ENCODE measurements at regions not wholly inside any gene's neighbourhood (a gene's known extent, or its start where the extent isn't known, plus 50 kb on each side); places are given as distances from the start of the nearest gene placed in this dataset.

GRCh38 chr1:72649211-72649888 lies 367.0 kb upstream of the NEGR1 start:
- ATAC-seq (ENCODE audit: low read depth) (no peak), DNase-seq (ENCODE audit: low spot score) (peak; percentile 30)
- H3K9me3 ChIP-seq (ENCODE audit: severe bottlenecking): no peaks in the 10 kb centered on the region
- H3K36me3 ChIP-seq (ENCODE audit: low read depth): no peaks in the 10 kb centered on the region
- TF ChIP-seq, protein P1, sequence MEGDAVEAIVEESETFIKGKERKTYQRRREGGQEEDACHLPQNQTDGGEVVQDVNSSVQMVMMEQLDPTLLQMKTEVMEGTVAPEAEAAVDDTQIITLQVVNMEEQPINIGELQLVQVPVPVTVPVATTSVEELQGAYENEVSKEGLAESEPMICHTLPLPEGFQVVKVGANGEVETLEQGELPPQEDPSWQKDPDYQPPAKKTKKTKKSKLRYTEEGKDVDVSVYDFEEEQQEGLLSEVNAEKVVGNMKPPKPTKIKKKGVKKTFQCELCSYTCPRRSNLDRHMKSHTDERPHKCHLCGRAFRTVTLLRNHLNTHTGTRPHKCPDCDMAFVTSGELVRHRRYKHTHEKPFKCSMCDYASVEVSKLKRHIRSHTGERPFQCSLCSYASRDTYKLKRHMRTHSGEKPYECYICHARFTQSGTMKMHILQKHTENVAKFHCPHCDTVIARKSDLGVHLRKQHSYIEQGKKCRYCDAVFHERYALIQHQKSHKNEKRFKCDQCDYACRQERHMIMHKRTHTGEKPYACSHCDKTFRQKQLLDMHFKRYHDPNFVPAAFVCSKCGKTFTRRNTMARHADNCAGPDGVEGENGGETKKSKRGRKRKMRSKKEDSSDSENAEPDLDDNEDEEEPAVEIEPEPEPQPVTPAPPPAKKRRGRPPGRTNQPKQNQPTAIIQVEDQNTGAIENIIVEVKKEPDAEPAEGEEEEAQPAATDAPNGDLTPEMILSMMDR (IDR thresholded peaks at IDR 0.05; ENCODE audit: poor library complexity, severe bottlenecking): no peak
- H3K4me3 ChIP-seq (ENCODE audit: severe bottlenecking): no peak overlapping the region
- H3K27me3 ChIP-seq (ENCODE audit: insufficient read depth, poor library complexity, severe bottlenecking): no peaks in the 10 kb centered on the region
- no peaks in the 10 kb centered on the region for H3K4me1 ChIP-seq (ENCODE audit: insufficient read depth, poor library complexity, severe bottlenecking)
- no peak overlapping the region for H3K27ac ChIP-seq (ENCODE audit: poor library complexity, severe bottlenecking)

GRCh38 chr1:72648465-72648864 lies 366.1 kb upstream of the NEGR1 start:
- TF ChIP-seq, protein P1 (IDR thresholded peaks at IDR 0.05; ENCODE audit: poor library complexity, severe bottlenecking): no peak
- ATAC-seq (ENCODE audit: low read depth) (no peak), DNase-seq (ENCODE audit: low spot score) (peak; percentile 34)
- no peaks in the 10 kb centered on the region for H3K9me3 ChIP-seq (ENCODE audit: severe bottlenecking)
- no peaks in the 10 kb centered on the region for H3K4me1 ChIP-seq (ENCODE audit: insufficient read depth, poor library complexity, severe bottlenecking)
- H3K27me3 ChIP-seq (ENCODE audit: insufficient read depth, poor library complexity, severe bottlenecking): no peaks in the 10 kb centered on the region
- H3K27ac ChIP-seq (ENCODE audit: poor library complexity, severe bottlenecking): no peak overlapping the region
- H3K4me3 ChIP-seq (ENCODE audit: severe bottlenecking): no peak overlapping the region
- H3K36me3 ChIP-seq (ENCODE audit: low read depth): no peaks in the 10 kb centered on the region

DNA sequence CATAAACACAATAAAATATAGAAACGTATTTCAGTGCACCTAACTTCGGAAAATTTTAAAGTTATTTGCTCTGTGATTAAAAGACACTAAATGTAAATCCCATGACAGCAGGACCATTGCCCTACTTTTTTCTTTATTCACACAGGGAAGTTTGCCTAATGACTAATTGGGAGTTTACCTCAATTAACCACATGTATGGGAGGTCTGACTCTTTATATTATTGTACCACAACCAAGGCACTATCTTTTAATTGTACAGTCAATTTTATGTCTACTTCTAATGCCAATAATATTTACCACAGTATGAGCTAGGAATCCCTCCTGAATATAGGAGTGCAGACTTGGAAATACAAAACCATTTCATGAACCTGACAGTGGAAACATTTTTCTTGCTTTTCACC lies 360.8 kb upstream of the NEGR1 start:
- no peak overlapping the region for H3K4me3 ChIP-seq (ENCODE audit: severe bottlenecking)
- TF ChIP-seq, protein P1 (IDR thresholded peaks at IDR 0.05; ENCODE audit: poor library complexity, severe bottlenecking): no peak
- H3K27me3 ChIP-seq (ENCODE audit: insufficient read depth, poor library complexity, severe bottlenecking): no peaks in the 10 kb centered on the region
- DNase-seq (ENCODE audit: low spot score) (no peak), ATAC-seq (ENCODE audit: low read depth) (no peak)
- no peak overlapping the region for H3K27ac ChIP-seq (ENCODE audit: poor library complexity, severe bottlenecking)
- no peaks in the 10 kb centered on the region for H3K4me1 ChIP-seq (ENCODE audit: insufficient read depth, poor library complexity, severe bottlenecking)
- H3K9me3 ChIP-seq (ENCODE audit: severe bottlenecking): no peaks in the 10 kb centered on the region
- H3K36me3 ChIP-seq (ENCODE audit: low read depth): no peaks in the 10 kb centered on the region

DNA sequence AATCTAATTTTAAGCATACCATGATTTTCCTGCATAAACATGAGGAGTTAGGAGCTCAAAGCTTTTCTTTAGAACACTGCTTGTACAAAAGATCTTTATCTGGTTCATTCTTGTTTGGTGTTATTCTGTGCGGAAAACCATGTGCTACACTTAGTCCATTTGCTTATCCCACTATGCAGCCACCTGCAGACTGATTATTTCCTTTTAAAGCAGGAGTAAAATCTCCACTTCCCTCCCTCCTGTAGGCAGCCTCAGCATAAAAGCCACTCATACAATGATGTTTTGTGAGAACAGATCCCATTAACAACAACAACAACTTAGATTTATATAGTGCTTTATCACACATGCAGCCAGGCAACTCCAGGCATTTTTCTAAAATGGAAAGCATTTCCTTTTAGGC lies 355.3 kb upstream of the NEGR1 start:
- H3K4me1 ChIP-seq (ENCODE audit: insufficient read depth, poor library complexity, severe bottlenecking): no peaks in the 10 kb centered on the region
- no peaks in the 10 kb centered on the region for H3K27me3 ChIP-seq (ENCODE audit: insufficient read depth, poor library complexity, severe bottlenecking)
- H3K27ac ChIP-seq (ENCODE audit: poor library complexity, severe bottlenecking): no peak overlapping the region
- DNase-seq (ENCODE audit: low spot score) (no peak), ATAC-seq (ENCODE audit: low read depth) (no peak)
- no peak overlapping the region for H3K4me3 ChIP-seq (ENCODE audit: severe bottlenecking)
- no peaks in the 10 kb centered on the region for H3K9me3 ChIP-seq (ENCODE audit: severe bottlenecking)
- H3K36me3 ChIP-seq (ENCODE audit: low read depth): no peaks in the 10 kb centered on the region
- TF ChIP-seq, protein P1 (IDR thresholded peaks at IDR 0.05; ENCODE audit: poor library complexity, severe bottlenecking): no peak

GRCh38 chr1:72636631-72637030 lies 354.3 kb upstream of the NEGR1 start:
- Histone ChIP-seq H3K27me3 (ENCODE audit: insufficient read depth, poor library complexity, severe bottlenecking) (no peaks in the 10 kb centered on the region), H3K4me1 (ENCODE audit: insufficient read depth, poor library complexity, severe bottlenecking) (no peaks in the 10 kb centered on the region), H3K36me3 (ENCODE audit: low read depth) (no peaks in the 10 kb centered on the region), H3K4me3 (ENCODE audit: severe bottlenecking) (no peak overlapping the region), H3K27ac (ENCODE audit: poor library complexity, severe bottlenecking) (no peak overlapping the region), H3K9me3 (ENCODE audit: severe bottlenecking) (no peaks in the 10 kb centered on the region)
- no peak for DNase-seq (ENCODE audit: low spot score)
- TF ChIP-seq, protein P1 (IDR thresholded peaks at IDR 0.05; ENCODE audit: poor library complexity, severe bottlenecking): no peak
- ATAC-seq (ENCODE audit: low read depth): no peak

Data from RWPE2 (cell line).